ENCODE measurements at regions not wholly inside any gene's neighbourhood (a gene's known extent, or its start where the extent isn't known, plus 50 kb on each side); places are given as distances from the start of the nearest gene placed in this dataset.

DNA sequence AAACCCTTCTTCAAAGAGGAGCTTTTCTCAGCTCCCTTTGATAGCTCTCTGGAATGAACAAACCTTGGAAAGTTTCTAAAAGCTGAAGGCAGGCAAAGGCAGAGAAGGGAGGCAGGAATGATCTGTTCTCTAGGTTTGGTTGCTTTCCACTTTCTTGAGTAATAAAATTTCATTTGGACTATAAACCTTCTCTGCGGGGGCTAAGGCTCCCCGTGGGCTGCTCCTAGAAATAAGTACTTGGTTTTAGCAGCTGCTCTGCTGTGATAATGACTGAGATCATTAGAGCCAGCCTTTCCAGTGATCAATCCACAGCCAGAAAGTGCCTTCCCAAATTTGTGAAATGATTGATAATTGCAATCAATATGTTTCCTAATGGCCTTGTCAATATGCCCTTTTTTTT lies 183.8 kb upstream of the HTR2A start:
- TF ChIP-seq, protein P1, sequence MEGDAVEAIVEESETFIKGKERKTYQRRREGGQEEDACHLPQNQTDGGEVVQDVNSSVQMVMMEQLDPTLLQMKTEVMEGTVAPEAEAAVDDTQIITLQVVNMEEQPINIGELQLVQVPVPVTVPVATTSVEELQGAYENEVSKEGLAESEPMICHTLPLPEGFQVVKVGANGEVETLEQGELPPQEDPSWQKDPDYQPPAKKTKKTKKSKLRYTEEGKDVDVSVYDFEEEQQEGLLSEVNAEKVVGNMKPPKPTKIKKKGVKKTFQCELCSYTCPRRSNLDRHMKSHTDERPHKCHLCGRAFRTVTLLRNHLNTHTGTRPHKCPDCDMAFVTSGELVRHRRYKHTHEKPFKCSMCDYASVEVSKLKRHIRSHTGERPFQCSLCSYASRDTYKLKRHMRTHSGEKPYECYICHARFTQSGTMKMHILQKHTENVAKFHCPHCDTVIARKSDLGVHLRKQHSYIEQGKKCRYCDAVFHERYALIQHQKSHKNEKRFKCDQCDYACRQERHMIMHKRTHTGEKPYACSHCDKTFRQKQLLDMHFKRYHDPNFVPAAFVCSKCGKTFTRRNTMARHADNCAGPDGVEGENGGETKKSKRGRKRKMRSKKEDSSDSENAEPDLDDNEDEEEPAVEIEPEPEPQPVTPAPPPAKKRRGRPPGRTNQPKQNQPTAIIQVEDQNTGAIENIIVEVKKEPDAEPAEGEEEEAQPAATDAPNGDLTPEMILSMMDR (IDR thresholded peaks at IDR 0.05; ENCODE audit: low read depth, low read length): no peak
- no peak for TF ChIP-seq MYC (IDR thresholded peaks at IDR 0.05; ENCODE audit: low read depth, low read length)

Data from NB4 (cell line).